ENCODE measurements at regions not wholly inside any gene's neighbourhood (a gene's known extent, or its start where the extent isn't known, plus 50 kb on each side); places are given as distances from the start of the nearest gene placed in this dataset.

DNA sequence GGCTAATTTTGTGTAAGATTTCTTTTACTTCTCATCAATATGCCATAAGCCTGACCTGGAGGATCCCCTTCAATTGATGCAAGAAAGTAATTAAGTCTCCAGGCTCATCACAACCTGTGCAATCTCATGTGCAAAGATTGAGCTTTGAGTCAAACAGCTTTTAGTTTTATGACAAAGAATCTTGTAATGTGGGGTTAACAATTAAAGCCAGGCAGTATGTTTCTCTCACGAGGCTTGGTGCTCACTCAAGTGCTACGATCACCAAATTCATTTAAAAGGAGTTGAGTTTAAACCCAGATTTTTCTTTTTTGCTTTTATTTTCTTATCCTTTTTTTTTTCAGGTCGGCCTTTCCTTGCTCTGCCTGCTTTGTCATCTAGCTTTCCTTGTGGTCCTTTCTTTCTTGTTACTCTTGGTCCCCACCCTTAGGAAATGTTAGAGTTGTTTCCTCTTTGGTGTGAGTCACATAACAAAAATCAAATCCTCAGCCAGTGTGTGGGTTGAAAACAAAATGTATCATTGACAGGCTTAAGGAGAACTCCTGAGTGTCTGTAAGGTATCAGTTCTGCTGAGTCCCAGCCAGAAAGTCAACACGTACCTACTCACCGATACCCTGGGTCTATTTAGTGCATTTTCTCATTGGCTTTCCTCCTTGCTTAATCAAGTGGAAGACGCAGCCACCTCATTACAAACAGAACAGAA is 1037.2 kb downstream of the ADGRL2 start:
- Histone ChIP-seq H3K9me3 (ENCODE audit: control insufficient read depth, insufficient read depth, low read length) (no peaks in the 10 kb centered on the region), H3K27ac (ENCODE audit: low read depth, low read length) (no peak overlapping the region), H3K27me3 (ENCODE audit: control insufficient read depth, low read length) (no peaks in the 10 kb centered on the region), H3K4me2 (ENCODE audit: low read length) (no peak overlapping the region), H3K79me2 (ENCODE audit: control insufficient read depth, low read length) (no peaks in the 10 kb centered on the region), H4K20me1 (ENCODE audit: control insufficient read depth, insufficient read depth, low read depth, low read length) (no peaks in the 10 kb centered on the region), H3K36me3 (ENCODE audit: control insufficient read depth, low read length) (no peaks in the 10 kb centered on the region), H3K4me3 (ENCODE audit: low read length) (no peak overlapping the region), H3K9me2 (replicated peaks; ENCODE audit: control insufficient read depth, low read length) (no peaks in the 10 kb centered on the region), H3K4me1 (ENCODE audit: control insufficient read depth, low read length) (no peaks in the 10 kb centered on the region), H3F3A (ENCODE audit: control insufficient read depth, insufficient read depth) (no peaks in the 10 kb centered on the region)
- TF ChIP-seq, protein P1, sequence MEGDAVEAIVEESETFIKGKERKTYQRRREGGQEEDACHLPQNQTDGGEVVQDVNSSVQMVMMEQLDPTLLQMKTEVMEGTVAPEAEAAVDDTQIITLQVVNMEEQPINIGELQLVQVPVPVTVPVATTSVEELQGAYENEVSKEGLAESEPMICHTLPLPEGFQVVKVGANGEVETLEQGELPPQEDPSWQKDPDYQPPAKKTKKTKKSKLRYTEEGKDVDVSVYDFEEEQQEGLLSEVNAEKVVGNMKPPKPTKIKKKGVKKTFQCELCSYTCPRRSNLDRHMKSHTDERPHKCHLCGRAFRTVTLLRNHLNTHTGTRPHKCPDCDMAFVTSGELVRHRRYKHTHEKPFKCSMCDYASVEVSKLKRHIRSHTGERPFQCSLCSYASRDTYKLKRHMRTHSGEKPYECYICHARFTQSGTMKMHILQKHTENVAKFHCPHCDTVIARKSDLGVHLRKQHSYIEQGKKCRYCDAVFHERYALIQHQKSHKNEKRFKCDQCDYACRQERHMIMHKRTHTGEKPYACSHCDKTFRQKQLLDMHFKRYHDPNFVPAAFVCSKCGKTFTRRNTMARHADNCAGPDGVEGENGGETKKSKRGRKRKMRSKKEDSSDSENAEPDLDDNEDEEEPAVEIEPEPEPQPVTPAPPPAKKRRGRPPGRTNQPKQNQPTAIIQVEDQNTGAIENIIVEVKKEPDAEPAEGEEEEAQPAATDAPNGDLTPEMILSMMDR (IDR thresholded peaks at IDR 0.05; ENCODE audit: low read depth, low read length, poor library complexity, severe bottlenecking) = no peak
- TF ChIP-seq EZH2phosphoT487 (IDR thresholded peaks at IDR 0.05; ENCODE audit: borderline replicate concordance, low read length) = no peak

DNA sequence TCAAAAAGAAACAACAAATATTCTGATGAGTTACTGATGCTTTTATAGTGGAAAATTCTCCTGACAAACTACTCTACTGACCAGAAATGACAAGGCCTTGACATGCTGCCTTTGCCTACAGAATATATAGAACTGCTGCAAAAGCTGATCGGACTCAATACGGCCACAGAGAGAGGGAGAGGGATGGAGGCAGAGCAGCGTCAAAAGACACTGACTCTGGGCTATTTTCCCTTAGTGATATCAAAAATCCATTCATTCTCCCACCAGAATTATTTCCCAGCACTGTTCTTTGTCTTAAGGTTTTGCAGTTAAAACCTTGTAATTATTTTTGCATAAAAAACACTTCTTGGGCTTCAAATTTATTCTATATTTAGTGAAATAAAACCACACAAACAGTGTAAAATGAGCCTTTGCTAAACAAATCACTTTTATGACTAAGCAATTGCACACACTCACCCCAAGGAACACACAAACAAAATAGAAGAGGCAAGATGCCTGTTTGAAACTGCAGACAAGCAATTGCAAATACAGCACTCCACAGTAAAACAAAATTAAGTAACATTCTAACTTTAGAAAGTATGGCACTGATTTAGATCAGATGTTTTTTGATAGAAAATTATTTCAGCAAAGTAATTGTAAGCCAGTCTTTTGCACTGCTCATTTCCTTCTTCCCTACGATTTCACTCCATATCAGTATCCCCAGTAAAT is 1036.4 kb downstream of the ADGRL2 start:
- Histone ChIP-seq H3K9me2 (replicated peaks; ENCODE audit: control insufficient read depth, low read length) (no peaks in the 10 kb centered on the region), H3F3A (ENCODE audit: control insufficient read depth, insufficient read depth) (no peaks in the 10 kb centered on the region), H3K4me3 (ENCODE audit: low read length) (no peak overlapping the region), H3K27ac (ENCODE audit: low read depth, low read length) (no peak overlapping the region), H4K20me1 (ENCODE audit: control insufficient read depth, insufficient read depth, low read depth, low read length) (no peaks in the 10 kb centered on the region), H3K79me2 (ENCODE audit: control insufficient read depth, low read length) (no peaks in the 10 kb centered on the region), H3K36me3 (ENCODE audit: control insufficient read depth, low read length) (no peaks in the 10 kb centered on the region), H3K27me3 (ENCODE audit: control insufficient read depth, low read length) (no peaks in the 10 kb centered on the region), H3K9me3 (ENCODE audit: control insufficient read depth, insufficient read depth, low read length) (no peaks in the 10 kb centered on the region), H3K4me1 (ENCODE audit: control insufficient read depth, low read length) (no peaks in the 10 kb centered on the region), H3K4me2 (ENCODE audit: low read length) (no peak overlapping the region)
- TF ChIP-seq, protein P1 (IDR thresholded peaks at IDR 0.05; ENCODE audit: low read depth, low read length, poor library complexity, severe bottlenecking) = no peak
- TF ChIP-seq EZH2phosphoT487 (IDR thresholded peaks at IDR 0.05; ENCODE audit: borderline replicate concordance, low read length) = no peak

DNA sequence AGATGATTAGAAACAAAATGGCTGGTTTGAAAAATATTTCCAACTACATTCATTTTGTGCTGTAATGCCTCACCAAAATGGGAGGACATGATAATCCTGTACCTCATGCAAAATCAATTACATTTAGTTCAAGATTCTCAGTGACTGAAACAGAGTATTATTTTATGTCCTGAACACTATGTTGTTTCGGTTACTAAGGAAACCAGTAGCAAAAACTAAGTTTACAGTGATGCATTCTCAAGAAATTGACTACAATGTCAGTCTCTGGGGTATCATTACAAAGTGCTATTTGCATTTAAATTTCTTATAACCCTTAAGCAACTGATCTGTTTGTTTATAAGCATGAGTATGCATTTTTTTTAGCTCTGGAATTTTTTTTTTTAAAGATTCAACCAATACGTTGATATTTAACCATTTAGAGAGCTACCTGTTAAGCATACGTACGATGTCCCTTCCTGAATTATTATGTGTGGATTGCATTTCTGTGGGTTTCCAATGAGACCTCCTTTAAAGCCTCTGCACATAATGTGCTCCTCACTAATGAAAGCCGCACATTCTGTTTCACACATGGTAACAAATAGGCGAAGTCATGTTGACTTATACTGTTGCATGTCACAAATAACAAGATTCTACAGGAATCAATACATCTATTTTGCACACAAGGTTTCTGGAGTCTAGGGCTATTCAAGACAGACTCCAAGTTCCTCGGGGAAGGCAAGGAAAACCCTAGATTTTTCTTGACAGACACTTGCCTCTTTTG is 1035.7 kb downstream of the ADGRL2 start:
- Histone ChIP-seq H3K36me3 (ENCODE audit: control insufficient read depth, low read length) (no peaks in the 10 kb centered on the region), H3F3A (ENCODE audit: control insufficient read depth, insufficient read depth) (no peaks in the 10 kb centered on the region), H3K4me2 (ENCODE audit: low read length) (no peak overlapping the region), H3K4me1 (ENCODE audit: control insufficient read depth, low read length) (no peaks in the 10 kb centered on the region), H3K9me2 (replicated peaks; ENCODE audit: control insufficient read depth, low read length) (no peaks in the 10 kb centered on the region), H3K9me3 (ENCODE audit: control insufficient read depth, insufficient read depth, low read length) (no peaks in the 10 kb centered on the region), H3K27me3 (ENCODE audit: control insufficient read depth, low read length) (no peaks in the 10 kb centered on the region), H4K20me1 (ENCODE audit: control insufficient read depth, insufficient read depth, low read depth, low read length) (no peaks in the 10 kb centered on the region), H3K27ac (ENCODE audit: low read depth, low read length) (no peak overlapping the region), H3K79me2 (ENCODE audit: control insufficient read depth, low read length) (no peaks in the 10 kb centered on the region), H3K4me3 (ENCODE audit: low read length) (no peak overlapping the region)
- no peak for TF ChIP-seq EZH2phosphoT487 (IDR thresholded peaks at IDR 0.05; ENCODE audit: borderline replicate concordance, low read length)
- TF ChIP-seq, protein P1 (IDR thresholded peaks at IDR 0.05; ENCODE audit: low read depth, low read length, poor library complexity, severe bottlenecking) = no peak
